Activated CD8-positive, alpha-beta memory T cell treated with anti-CD3 and anti-CD28 coated beads, Interleukin-2, amount 50 U/mL, for 1 hour (primary cell): ENCODE measurements at regions not wholly inside any gene's neighbourhood (a gene's known extent, or its start where the extent isn't known, plus 50 kb on each side); places are given as distances from the start of the nearest gene placed in this dataset.

ENCODE experiments used
- DNase-seq: peaks from one replicate; pipeline ENCODE4 v3.0.0-alpha.2; 2020; ENCODE audit errors: extremely low read depth

GRCh38 chr2:12315224-12315623 is 401.5 kb upstream of the TRIB2 start:
- no peak for DNase-seq

- DNase-seq: no peak
Measured at GRCh38 chr2:12316476-12316875, 400.3 kb upstream of the TRIB2 start.

GRCh38 chr2:12317286-12317685 is 399.4 kb upstream of the TRIB2 start:
- DNase-seq: no peak

- no peak for DNase-seq
Measured at GRCh38 chr2:12317814-12318426, 398.8 kb upstream of the TRIB2 start.

GRCh38 chr2:12318427-12319057 is 398.2 kb upstream of the TRIB2 start:
- no peak for DNase-seq

GRCh38 chr2:12320027-12320734 is 396.6 kb upstream of the TRIB2 start:
- no peak for DNase-seq

GRCh38 chr2:12320991-12321641 is 395.6 kb upstream of the TRIB2 start:
- DNase-seq: no peak

GRCh38 chr2:12321886-12322285 is 394.9 kb upstream of the TRIB2 start:
- DNase-seq: no peak

- no peak for DNase-seq
Measured at GRCh38 chr2:12325806-12326205, 390.9 kb upstream of the TRIB2 start.

- no peak for DNase-seq
Measured at GRCh38 chr2:12326449-12327190, 390.1 kb upstream of the TRIB2 start.

GRCh38 chr2:12330916-12331315 is 385.8 kb upstream of the TRIB2 start:
- no peak for DNase-seq

GRCh38 chr2:12331698-12332097 is 385.0 kb upstream of the TRIB2 start:
- DNase-seq: no peak

- DNase-seq: no peak
Measured at GRCh38 chr2:12333293-12333692, 383.4 kb upstream of the TRIB2 start.

GRCh38 chr2:12334412-12334966 is 382.2 kb upstream of the TRIB2 start:
- DNase-seq: no peak

- DNase-seq: no peak
Measured at GRCh38 chr2:12335131-12335530, 381.6 kb upstream of the TRIB2 start.

- DNase-seq: no peak
Measured at GRCh38 chr2:12335995-12336394, 380.7 kb upstream of the TRIB2 start.

GRCh38 chr2:12338946-12339697 is 377.6 kb upstream of the TRIB2 start:
- no peak for DNase-seq

GRCh38 chr2:12340164-12340563 is 376.6 kb upstream of the TRIB2 start:
- DNase-seq: no peak

GRCh38 chr2:12341215-12341614 is 375.5 kb upstream of the TRIB2 start:
- DNase-seq: no peak

GRCh38 chr2:12341920-12342319 is 374.8 kb upstream of the TRIB2 start:
- no peak for DNase-seq

GRCh38 chr2:12343141-12343540 is 373.6 kb upstream of the TRIB2 start:
- no peak for DNase-seq
